Hepatocyte (in vitro differentiated cells): ENCODE measurements at regions not wholly inside any gene's neighbourhood (a gene's known extent, or its start where the extent isn't known, plus 50 kb on each side); places are given as distances from the start of the nearest gene placed in this dataset.

Experiments used
- DNase-seq: peaks from one replicate; pipeline ENCODE4 v3.0.0-alpha.2; 2016; ENCODE audit warnings: low spot score
- H2AFZ ChIP-seq: fragments of 200-600 bp; sonication (generic); 2 replicates; pipeline ENCODE4 v1.6.0; 2016; ENCODE audit warnings: antibody characterized with exemption, mild to moderate bottlenecking
- H3K27ac ChIP-seq: fragments of 200-600 bp; sonication (generic); 2 replicates; pipeline ENCODE4 v1.5.1; 2016; ENCODE audit warnings: mild to moderate bottlenecking
- H3K27me3 ChIP-seq: fragments of 200-600 bp; sonication (generic); 2 replicates; pipeline ENCODE4 v1.6.1; 2016
- H3K36me3 ChIP-seq: fragments of 200-600 bp; sonication (generic); replicated peaks from 2 replicates; pipeline ENCODE4 v1.5.1; 2016; ENCODE audit warnings: low read depth; ENCODE audit not compliant: insufficient read depth
- H3K4me1 ChIP-seq: fragments of 200-600 bp; sonication (generic); 2 replicates; pipeline ENCODE4 v1.5.1; 2016; ENCODE audit warnings: mild to moderate bottlenecking, moderate library complexity; ENCODE audit not compliant: insufficient read depth
- H3K4me2 ChIP-seq: fragments of 200-600 bp; sonication (generic); 2 replicates; pipeline ENCODE4 v1.6.0; 2016
- H3K4me3 ChIP-seq: fragments of 200-600 bp; sonication (generic); 2 replicates; pipeline ENCODE4 v1.5.1; 2016; ENCODE audit warnings: mild to moderate bottlenecking
- H3K79me2 ChIP-seq: fragments of 200-600 bp; sonication (generic); 2 replicates; pipeline ENCODE4 v1.6.0; 2017; ENCODE audit warnings: mild to moderate bottlenecking
- H3K9me2 ChIP-seq: fragments of 200-600 bp; sonication (generic); replicated peaks from 2 replicates; pipeline ENCODE4 v1.6.0; 2017; ENCODE audit warnings: mild to moderate bottlenecking; ENCODE audit not compliant: insufficient read depth
- H3K9me3 ChIP-seq: fragments of 200-600 bp; sonication (generic); 2 replicates; pipeline ENCODE4 v1.5.1; 2016; ENCODE audit warnings: low read depth, mild to moderate bottlenecking
- H4K20me1 ChIP-seq: fragments of 200-600 bp; sonication (generic); 2 replicates; pipeline ENCODE4 v1.6.0; 2016; ENCODE audit warnings: mild to moderate bottlenecking; ENCODE audit not compliant: insufficient read depth, poor library complexity, severe bottlenecking
- CTCF ChIP-seq: fragments of 200-600 bp; sonication (generic); IDR thresholded peaks from 2 replicates; pipeline ENCODE4 v1.5.1; 2016; ENCODE audit warnings: antibody characterized with exemption, mild to moderate bottlenecking; ENCODE audit not compliant: poor library complexity
- EZH2 ChIP-seq: fragments of 200-600 bp; sonication (generic); IDR thresholded peaks from 2 replicates; pipeline ENCODE4 v1.6.1; 2016; ENCODE audit warnings: antibody characterized with exemption, mild to moderate bottlenecking, borderline replicate concordance
- EZH2phosphoT487 ChIP-seq: fragments of 200-600 bp; sonication (generic); IDR thresholded peaks from one replicate; pipeline ENCODE4 v1.6.1; 2018; ENCODE audit warnings: antibody characterized with exemption, mild to moderate bottlenecking, low read depth, moderate library complexity; ENCODE audit not compliant: unreplicated experiment, severe bottlenecking
- WGBS: methylation state at CpG from one replicate; pipeline ENCODE4 v1.1.6; 2016; ENCODE audit warnings: low lambda C conversion rate; ENCODE audit errors: missing lambda C conversion rate; 5-methylcytosine and 5-hydroxymethylcytosine counted together

GRCh38 chr4:14924076-14924811, 78.0 kb upstream of the CPEB2 start:
- 89% methylated on average over 3 of the region's 3 CpGs for WGBS
- Histone ChIP-seq H3K4me2 (no peak overlapping the region), H3K27ac (no peak overlapping the region), H3K4me1 (no peaks in the 10 kb centered on the region), H3K36me3 (no peaks in the 10 kb centered on the region), H3K9me3 (no peaks in the 10 kb centered on the region), H3K4me3 (no peak overlapping the region), H2AFZ (no peak overlapping the region), H3K79me2 (no peaks in the 10 kb centered on the region), H4K20me1 (no peaks in the 10 kb centered on the region), H3K9me2 (no peaks in the 10 kb centered on the region), H3K27me3 (no peaks in the 10 kb centered on the region)
- TF ChIP-seq EZH2phosphoT487 (no peak), EZH2 (no peak), CTCF (no peak)
- DNase-seq = no peak

DNA sequence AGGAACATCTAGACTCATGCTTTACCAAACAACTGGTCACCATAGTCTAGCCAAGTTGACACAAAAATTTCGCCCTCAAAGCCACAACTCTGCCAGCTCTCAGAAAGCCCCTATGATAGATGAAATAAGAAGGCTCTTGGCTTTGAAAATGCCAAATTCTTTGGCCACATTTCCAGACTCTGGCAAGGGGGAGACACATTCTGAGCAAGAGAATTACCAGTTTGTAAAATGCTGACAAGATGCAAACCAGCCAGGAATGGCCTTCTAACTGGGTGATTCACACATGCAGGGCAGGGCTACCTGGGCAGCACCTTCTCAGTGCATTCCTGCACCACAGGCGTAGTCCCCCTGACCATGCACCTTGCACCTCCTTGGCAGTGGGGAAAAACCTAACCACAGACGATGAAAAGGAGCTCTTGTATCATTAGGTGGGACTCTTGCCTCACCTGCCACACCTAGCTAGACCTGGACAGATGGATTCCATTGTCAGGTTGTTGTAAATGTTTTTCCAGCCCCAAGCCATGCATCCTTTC, 77.4 kb upstream of the CPEB2 start:
- Histone ChIP-seq H3K9me3 (no peaks in the 10 kb centered on the region), H2AFZ (no peak overlapping the region), H3K36me3 (no peaks in the 10 kb centered on the region), H3K79me2 (no peaks in the 10 kb centered on the region), H3K4me1 (no peaks in the 10 kb centered on the region), H4K20me1 (no peaks in the 10 kb centered on the region), H3K27me3 (no peaks in the 10 kb centered on the region), H3K4me2 (no peak overlapping the region), H3K4me3 (no peak overlapping the region), H3K27ac (no peak overlapping the region), H3K9me2 (no peaks in the 10 kb centered on the region)
- 86% methylated on average over 3 of the region's 3 CpGs for WGBS
- no peak for TF ChIP-seq EZH2phosphoT487
- TF ChIP-seq CTCF = no peak
- no peak for TF ChIP-seq EZH2
- DNase-seq = no peak

GRCh38 chr4:14925471-14925870, 76.8 kb upstream of the CPEB2 start:
- Histone ChIP-seq H3K27ac (no peak overlapping the region), H3K4me3 (no peak overlapping the region), H3K9me2 (no peaks in the 10 kb centered on the region), H4K20me1 (no peaks in the 10 kb centered on the region), H3K9me3 (no peaks in the 10 kb centered on the region), H3K4me1 (no peaks in the 10 kb centered on the region), H3K27me3 (no peaks in the 10 kb centered on the region), H3K36me3 (no peaks in the 10 kb centered on the region), H2AFZ (no peak overlapping the region), H3K4me2 (no peak overlapping the region), H3K79me2 (no peaks in the 10 kb centered on the region)
- WGBS = 95% methylated on average over 5 of the region's 5 CpGs
- DNase-seq = no peak
- TF ChIP-seq EZH2 = no peak
- TF ChIP-seq EZH2phosphoT487 = no peak
- no peak for TF ChIP-seq CTCF
